ENCODE measurements at regions not wholly inside any gene's neighbourhood (a gene's known extent, or its start where the extent isn't known, plus 50 kb on each side); places are given as distances from the start of the nearest gene placed in this dataset.

- no peaks in the 10 kb centered on the region for H3K36me3 ChIP-seq (ENCODE audit: control insufficient read depth in 2 of 2, extremely low read depth in 1 of 2, insufficient read depth in 2 of 2, low read length in 2 of 2)
- H3K27ac ChIP-seq (ENCODE audit: control insufficient read depth, insufficient read depth, low read length): no peak overlapping the region
- H3K27me3 ChIP-seq (ENCODE audit: control insufficient read depth, extremely low read depth, insufficient read depth, low read length): no peaks in the 10 kb centered on the region
- no peaks in the 10 kb centered on the region for H3K4me1 ChIP-seq (ENCODE audit: control insufficient read depth, extremely low read depth, insufficient read depth, low read length)
- no peaks in the 10 kb centered on the region for H3K79me2 ChIP-seq (ENCODE audit: control insufficient read depth, insufficient read depth, low read length)
- TF ChIP-seq CTCF (optimal IDR thresholded peaks at IDR 0.05 in 1 of 3, IDR thresholded peaks at IDR 0.05 in 1 of 3, conservative IDR thresholded peaks at IDR 0.05 in 1 of 3; ENCODE audit: extremely low read depth in 1 of 3, insufficient read depth in 2 of 3, low read length in 3 of 3) (no peak), EZH2 (IDR thresholded peaks at IDR 0.05; ENCODE audit: low read length) (no peak)
- no peak for DNase-seq (ENCODE audit: low read depth, low spot score)
- no peaks in the 10 kb centered on the region for H4K20me1 ChIP-seq (ENCODE audit: control insufficient read depth, extremely low read depth, insufficient read depth, low read length)
- H3K9me3 ChIP-seq (ENCODE audit: control insufficient read depth, low read depth, low read length): no peaks in the 10 kb centered on the region
- no peak overlapping the region for H3K4me3 ChIP-seq (ENCODE audit: control insufficient read depth in 2 of 3, extremely low read depth in 1 of 3, insufficient read depth in 2 of 3, low read depth in 1 of 3, low read length in 3 of 3)
- no peak for FAIRE-seq
- dilution Hi-C loops (cut with MboI; ENCODE audit: extremely low pct_ligation_motif_present, low sequenced_read_pairs): no loop called here
- no peak overlapping the region for H2AFZ ChIP-seq (ENCODE audit: control insufficient read depth, low read length)
- no peaks in the 10 kb centered on the region for H3K9me1 ChIP-seq (ENCODE audit: control insufficient read depth, extremely low read depth, insufficient read depth, low read length)
- no peak overlapping the region for H3K9ac ChIP-seq (ENCODE audit: control insufficient read depth, extremely low read depth, insufficient read depth, low read length)
- no peak overlapping the region for H3K4me2 ChIP-seq (ENCODE audit: control insufficient read depth, extremely low read depth, insufficient read depth, low read depth, low read length)
Observed at GRCh38 chr2:52520644-52521043, 1247.0 kb upstream of the CHAC2 start.

- Histone ChIP-seq H3K27me3 (ENCODE audit: control insufficient read depth, extremely low read depth, insufficient read depth, low read length) (no peaks in the 10 kb centered on the region), H3K9me1 (ENCODE audit: control insufficient read depth, extremely low read depth, insufficient read depth, low read length) (no peaks in the 10 kb centered on the region), H3K79me2 (ENCODE audit: control insufficient read depth, insufficient read depth, low read length) (no peaks in the 10 kb centered on the region), H3K4me3 (ENCODE audit: control insufficient read depth in 2 of 3, extremely low read depth in 1 of 3, insufficient read depth in 2 of 3, low read depth in 1 of 3, low read length in 3 of 3) (no peak overlapping the region), H3K27ac (ENCODE audit: control insufficient read depth, insufficient read depth, low read length) (no peak overlapping the region), H4K20me1 (ENCODE audit: control insufficient read depth, extremely low read depth, insufficient read depth, low read length) (no peaks in the 10 kb centered on the region), H2AFZ (ENCODE audit: control insufficient read depth, low read length) (no peak overlapping the region), H3K9me3 (ENCODE audit: control insufficient read depth, low read depth, low read length) (no peaks in the 10 kb centered on the region), H3K36me3 (ENCODE audit: control insufficient read depth in 2 of 2, extremely low read depth in 1 of 2, insufficient read depth in 2 of 2, low read length in 2 of 2) (no peaks in the 10 kb centered on the region), H3K4me2 (ENCODE audit: control insufficient read depth, extremely low read depth, insufficient read depth, low read depth, low read length) (no peak overlapping the region), H3K9ac (ENCODE audit: control insufficient read depth, extremely low read depth, insufficient read depth, low read length) (no peak overlapping the region), H3K4me1 (ENCODE audit: control insufficient read depth, extremely low read depth, insufficient read depth, low read length) (no peaks in the 10 kb centered on the region)
- no peak for DNase-seq (ENCODE audit: low read depth, low spot score)
- dilution Hi-C loops (cut with MboI; ENCODE audit: extremely low pct_ligation_motif_present, low sequenced_read_pairs): no loop called here
- TF ChIP-seq EZH2 (IDR thresholded peaks at IDR 0.05; ENCODE audit: low read length) (no peak), CTCF (optimal IDR thresholded peaks at IDR 0.05 in 1 of 3, IDR thresholded peaks at IDR 0.05 in 1 of 3, conservative IDR thresholded peaks at IDR 0.05 in 1 of 3; ENCODE audit: extremely low read depth in 1 of 3, insufficient read depth in 2 of 3, low read length in 3 of 3) (no peak)
- FAIRE-seq: no peak
Observed at GRCh38 chr2:52518678-52519077, 1248.9 kb upstream of the CHAC2 start.
